DMS114 treated with DMSO at 0.1 percent for 48 hours (cell line): ENCODE measurements at regions not wholly inside any gene's neighbourhood (a gene's known extent, or its start where the extent isn't known, plus 50 kb on each side); places are given as distances from the start of the nearest gene placed in this dataset.
"Not testable (repeated sequence)": the region's sequence is repeated elsewhere in the genome, so short reads cannot be mapped to it uniquely, and the experiment has no call there.

Experiments used
- DNase-seq: peaks from one replicate; lab custom pipeline; 2025; ENCODE audit not compliant: unreplicated experiment; lab: John Stamatoyannopoulos, UW

- no peak for DNase-seq
Observed at GRCh38 chr10:52477305-52477704, 163.2 kb downstream of the DKK1 start.

DNA sequence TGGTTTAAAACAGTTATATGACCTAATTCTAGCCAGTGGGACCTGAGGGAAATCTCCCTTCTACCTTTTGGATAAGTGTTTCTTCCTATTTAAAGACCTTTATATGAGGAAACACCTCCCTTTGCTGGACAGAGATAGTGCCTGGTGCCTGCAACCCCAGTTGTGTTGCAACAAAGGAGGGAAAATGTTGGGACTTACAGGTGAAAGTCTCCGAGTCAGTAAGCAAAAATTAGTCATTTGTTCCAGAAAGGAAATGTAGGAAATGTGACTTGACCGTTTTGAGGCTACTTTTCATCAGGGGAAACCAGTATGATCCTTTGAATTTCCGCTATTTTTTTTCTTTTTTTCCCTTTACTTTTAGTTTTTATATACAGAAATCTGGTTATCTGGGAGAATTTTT is 165.5 kb downstream of the DKK1 start:
- no peak for DNase-seq

GRCh38 chr10:52481986-52482555 is 168.0 kb downstream of the DKK1 start:
- DNase-seq = no peak

DNA sequence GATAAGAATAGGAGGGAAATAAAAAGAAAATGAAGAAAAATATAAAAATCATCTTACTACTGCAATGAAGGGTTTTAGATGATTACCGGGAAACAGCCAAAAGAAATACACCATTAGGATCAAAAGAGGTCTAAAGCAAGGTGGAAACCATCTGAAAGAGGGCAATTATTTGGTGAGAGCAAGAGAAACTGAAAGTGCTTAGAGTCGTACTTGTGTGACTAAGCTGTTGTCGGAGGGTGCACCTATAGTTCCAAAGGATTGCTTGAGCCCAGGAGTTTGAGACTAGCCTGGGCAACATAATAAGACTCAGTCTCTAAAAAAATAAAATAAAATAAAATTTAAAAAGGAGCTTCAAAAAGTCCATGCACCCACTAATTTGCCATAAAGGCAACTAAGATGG is 169.5 kb downstream of the DKK1 start:
- no peak for DNase-seq

DNA sequence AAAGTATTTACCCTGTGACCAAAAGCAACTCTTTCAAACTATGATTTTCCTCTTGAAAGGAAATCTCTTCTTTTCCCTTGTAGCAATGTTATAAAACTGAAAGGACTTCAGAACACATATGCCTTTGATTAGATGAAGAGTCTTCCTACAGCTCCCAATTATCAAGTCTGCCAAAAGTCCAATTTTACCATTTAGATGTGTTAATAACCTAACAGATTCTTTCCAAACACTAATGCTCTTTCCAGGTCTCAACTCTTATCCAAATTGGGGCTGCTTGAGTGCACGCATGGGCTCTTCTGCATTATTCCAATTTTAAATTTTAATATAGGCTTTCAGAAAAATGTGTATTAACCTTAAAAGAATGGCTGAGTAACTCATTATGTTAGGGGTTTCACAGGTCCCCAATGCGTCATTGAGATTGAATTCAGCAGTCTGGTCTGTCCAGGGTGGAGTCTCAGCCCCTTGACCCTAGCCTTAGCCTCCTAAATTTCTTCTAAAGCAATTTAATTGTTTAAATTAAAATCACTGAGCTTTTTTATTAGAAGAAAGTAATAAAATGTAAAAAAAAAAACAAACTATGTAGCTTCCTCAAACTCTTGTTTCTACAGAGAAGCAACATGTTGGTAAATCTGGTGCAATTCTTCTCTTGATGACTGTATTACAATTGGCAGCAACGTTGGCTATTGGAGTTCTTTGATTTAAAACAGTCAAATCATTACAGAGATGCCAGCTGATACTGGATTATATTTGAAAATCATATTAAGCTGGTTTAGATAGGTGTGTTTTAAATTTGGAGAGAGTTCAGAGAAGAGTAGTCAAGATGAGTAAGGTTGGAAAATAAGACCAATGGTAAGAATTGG is 170.4 kb downstream of the DKK1 start:
- DNase-seq = no peak

DNA sequence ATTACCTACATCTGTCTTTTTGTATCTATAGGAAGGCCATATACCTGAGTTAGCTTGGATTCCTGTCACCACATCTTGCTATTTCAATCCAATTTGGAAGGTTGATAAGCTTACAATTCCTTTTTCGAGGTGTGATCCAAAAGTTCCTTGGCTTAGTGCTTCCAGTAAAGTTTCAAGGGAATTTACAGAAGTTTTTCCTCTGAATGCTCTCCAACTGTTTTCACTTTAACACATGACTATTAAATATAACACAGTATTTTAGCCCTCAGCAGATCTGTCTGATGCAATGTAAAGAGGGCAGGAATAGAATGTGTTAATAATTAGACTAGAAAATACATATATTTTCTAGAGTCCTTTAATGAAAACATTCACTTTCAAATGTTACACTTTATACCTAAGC is 171.4 kb downstream of the DKK1 start:
- no peak for DNase-seq

DNA sequence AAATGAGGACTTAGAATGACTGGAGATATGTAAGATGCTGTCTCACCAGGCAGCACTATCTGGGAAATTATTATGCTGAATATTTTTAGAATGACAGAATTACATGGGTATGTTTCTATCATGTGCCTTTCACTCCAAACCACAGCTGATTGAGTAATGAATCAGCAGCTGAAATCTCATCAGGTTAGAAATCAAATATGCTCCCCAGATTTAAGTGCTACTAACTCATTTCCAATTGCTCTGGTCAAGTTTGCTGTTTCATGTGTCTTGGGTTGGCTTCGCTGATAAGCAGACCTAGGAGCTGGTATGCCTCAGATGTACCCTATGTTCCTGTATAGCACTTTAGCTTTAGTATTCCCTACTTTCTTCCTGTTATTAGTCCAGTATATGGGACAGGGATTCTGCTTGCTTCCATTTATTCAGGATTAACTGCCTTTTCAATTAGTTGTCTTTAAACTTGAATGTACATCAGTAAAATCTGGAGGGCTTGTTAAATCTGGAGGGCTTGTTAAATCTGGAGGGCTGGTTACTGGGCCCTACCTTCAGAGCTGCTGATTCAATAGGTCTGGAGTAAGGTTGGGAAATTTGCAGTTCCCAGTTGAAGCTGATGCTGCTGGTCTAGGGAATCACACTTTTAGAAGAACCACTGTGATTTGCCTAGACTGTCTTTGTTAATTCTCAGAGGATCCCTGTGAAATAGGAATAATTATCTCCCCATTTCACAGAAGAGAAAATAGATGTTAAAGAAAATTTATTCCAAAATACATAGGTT is 172.9 kb downstream of the DKK1 start:
- no peak for DNase-seq

GRCh38 chr10:52488606-52489485 is 174.8 kb downstream of the DKK1 start:
- DNase-seq = peak; percentile 5

- DNase-seq = no peak
Observed at GRCh38 chr10:52491246-52491995, 177.3 kb downstream of the DKK1 start.

GRCh38 chr10:52499281-52499680 is 185.2 kb downstream of the DKK1 start:
- no peak for DNase-seq

- no peak for DNase-seq
Observed at GRCh38 chr10:52500476-52500875, 186.4 kb downstream of the DKK1 start.

DNA sequence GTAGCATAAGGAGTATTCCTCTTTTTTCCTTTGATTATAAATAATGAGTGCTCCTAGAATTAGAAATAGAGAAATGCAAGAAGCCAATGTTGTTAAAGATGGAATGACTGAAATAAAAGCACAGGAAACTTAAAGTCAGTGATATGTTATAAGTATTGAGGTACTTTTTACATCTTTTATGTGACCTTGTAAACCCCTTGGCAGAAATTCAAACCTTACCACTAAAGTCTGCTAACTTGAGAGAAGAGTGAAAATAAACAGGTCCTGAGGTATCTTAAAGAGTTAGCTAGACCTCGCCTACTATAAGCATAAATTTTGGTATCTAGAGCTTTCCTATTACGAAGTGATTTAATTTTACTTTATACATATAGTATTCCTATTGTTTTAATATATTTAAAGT is 188.2 kb downstream of the DKK1 start:
- no peak for DNase-seq

GRCh38 chr10:52505341-52505740 is 191.3 kb downstream of the DKK1 start:
- DNase-seq = not testable (repeated sequence)

- DNase-seq = no peak
Observed at GRCh38 chr10:52514481-52514880, 200.4 kb downstream of the DKK1 start.

- no peak for DNase-seq
Observed at GRCh38 chr10:52517012-52517411, 202.9 kb downstream of the DKK1 start.

DNA sequence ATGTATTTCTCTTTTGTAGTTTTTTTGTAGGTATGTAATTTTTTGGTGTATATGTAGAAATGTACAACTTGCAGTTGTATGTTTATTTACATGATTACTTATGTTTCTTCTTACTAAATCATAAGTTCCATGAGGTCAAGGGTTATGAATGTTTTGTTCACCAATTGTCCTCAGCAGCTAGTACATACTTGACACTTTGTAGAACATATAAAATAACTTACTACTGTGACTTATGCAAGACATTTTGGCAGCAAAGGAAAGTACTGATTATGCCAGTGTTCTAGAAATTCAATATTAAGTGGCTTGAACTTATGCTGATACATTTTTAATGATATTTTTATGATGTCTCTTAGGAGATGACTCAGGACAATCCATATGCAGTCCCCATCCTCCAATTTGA is 209.6 kb downstream of the DKK1 start:
- no peak for DNase-seq

GRCh38 chr10:52525761-52526160 is 211.7 kb downstream of the DKK1 start:
- DNase-seq = no peak

GRCh38 chr10:52526251-52526823 is 212.3 kb downstream of the DKK1 start:
- DNase-seq = no peak

GRCh38 chr10:52532650-52533290 is 218.7 kb downstream of the DKK1 start:
- DNase-seq = no peak
